Ishikawa (cell line): ENCODE measurements at regions not wholly inside any gene's neighbourhood (a gene's known extent, or its start where the extent isn't known, plus 50 kb on each side); places are given as distances from the start of the nearest gene placed in this dataset.

Experiments used
- CEBPB ChIP-seq: IDR thresholded peaks from 2 replicates; pipeline ENCODE4 v1.6.1; 2012
- CREB1 ChIP-seq: IDR thresholded peaks from 2 replicates; pipeline ENCODE4 v1.6.1; 2012; ENCODE audit warnings: low read depth
- EP300 ChIP-seq: IDR thresholded peaks from 2 replicates; pipeline ENCODE4 v1.6.1; 2012; ENCODE audit warnings: borderline replicate concordance
- RAD21 ChIP-seq: IDR thresholded peaks from 2 replicates; pipeline ENCODE4 v1.6.1; 2012; ENCODE audit warnings: low read depth
- REST ChIP-seq: IDR thresholded peaks from 2 replicates; pipeline ENCODE4 v1.6.1; 2012; ENCODE audit warnings: low read depth, mild to moderate bottlenecking
- YY1 ChIP-seq: IDR thresholded peaks from 2 replicates; pipeline ENCODE4 v1.6.1; 2012; ENCODE audit warnings: low read depth

- TF ChIP-seq EP300 (no peak), YY1 (no peak), RAD21 (no peak), CEBPB (no peak), CREB1 (no peak), REST (no peak)
Observed at GRCh38 chr2:19648583-19648982, 253.2 kb downstream of the TTC32 start.
